ENCODE measurements at regions not wholly inside any gene's neighbourhood (a gene's known extent, or its start where the extent isn't known, plus 50 kb on each side); places are given as distances from the start of the nearest gene placed in this dataset.

DNA sequence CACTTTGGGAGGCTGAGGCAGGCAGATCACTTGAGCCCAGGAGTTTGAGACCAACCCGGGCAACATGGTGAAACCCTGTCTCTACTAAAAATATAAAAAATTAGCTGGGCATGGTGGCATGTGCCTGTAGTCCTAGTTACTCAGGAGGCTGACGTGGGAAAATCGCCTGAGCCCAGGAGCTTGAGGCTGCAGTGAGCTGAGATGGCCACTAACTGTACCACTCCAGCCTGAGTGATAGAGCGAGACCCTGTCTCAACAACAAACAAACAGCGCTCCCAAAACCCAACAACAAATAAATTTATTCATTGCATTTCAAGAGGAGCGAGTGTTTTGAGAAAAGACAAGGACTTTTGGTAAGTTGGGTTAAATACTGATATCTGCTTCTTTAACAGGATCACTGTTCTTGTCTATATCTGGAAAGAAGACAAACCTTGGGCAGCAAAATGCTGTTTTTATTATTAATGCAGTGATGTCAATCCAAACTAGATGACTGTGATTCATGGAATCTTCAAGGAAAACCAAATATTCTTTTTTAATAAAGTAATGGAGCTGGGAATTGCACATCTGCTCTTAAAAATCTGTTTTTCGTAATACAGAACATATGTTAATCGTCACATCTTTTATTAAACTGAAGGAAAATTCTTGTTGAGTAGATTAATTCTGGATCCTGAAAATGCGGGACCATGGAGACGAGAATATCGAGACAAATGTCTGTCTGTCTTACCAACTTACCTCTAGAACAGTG, 90.8 kb upstream of the LIMCH1 start:
- DNase-seq (ENCODE audit: extremely low spot score), result no peak
- no peak overlapping the region for H3K4me3 ChIP-seq
- 87% methylated on average over 11 of the region's 11 CpGs for WGBS
- no peaks in the 10 kb centered on the region for H3K27me3 ChIP-seq
- peaks cover 10 to 40% (median 31%) of the 10 kb centered on the region in 4 donors for H3K4me1 ChIP-seq
- TF ChIP-seq POLR2AphosphoS5 (IDR thresholded peaks at IDR 0.05) (no peak), POLR2A (IDR thresholded peaks at IDR 0.05; ENCODE audit: low read depth) (no peak), EP300 (IDR thresholded peaks at IDR 0.05) (no peak)
- TF ChIP-seq, protein P1, sequence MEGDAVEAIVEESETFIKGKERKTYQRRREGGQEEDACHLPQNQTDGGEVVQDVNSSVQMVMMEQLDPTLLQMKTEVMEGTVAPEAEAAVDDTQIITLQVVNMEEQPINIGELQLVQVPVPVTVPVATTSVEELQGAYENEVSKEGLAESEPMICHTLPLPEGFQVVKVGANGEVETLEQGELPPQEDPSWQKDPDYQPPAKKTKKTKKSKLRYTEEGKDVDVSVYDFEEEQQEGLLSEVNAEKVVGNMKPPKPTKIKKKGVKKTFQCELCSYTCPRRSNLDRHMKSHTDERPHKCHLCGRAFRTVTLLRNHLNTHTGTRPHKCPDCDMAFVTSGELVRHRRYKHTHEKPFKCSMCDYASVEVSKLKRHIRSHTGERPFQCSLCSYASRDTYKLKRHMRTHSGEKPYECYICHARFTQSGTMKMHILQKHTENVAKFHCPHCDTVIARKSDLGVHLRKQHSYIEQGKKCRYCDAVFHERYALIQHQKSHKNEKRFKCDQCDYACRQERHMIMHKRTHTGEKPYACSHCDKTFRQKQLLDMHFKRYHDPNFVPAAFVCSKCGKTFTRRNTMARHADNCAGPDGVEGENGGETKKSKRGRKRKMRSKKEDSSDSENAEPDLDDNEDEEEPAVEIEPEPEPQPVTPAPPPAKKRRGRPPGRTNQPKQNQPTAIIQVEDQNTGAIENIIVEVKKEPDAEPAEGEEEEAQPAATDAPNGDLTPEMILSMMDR (IDR thresholded peaks at IDR 0.05), result no peak
- H3K9me3 ChIP-seq, result no peaks in the 10 kb centered on the region
- intact Hi-C loops (cut with DNase I), result no loop called here
- no peak overlapping the region for H3K27ac ChIP-seq (replicated peaks in 1 of 4)
- H3K36me3 ChIP-seq, result no peaks in the 10 kb centered on the region

DNA sequence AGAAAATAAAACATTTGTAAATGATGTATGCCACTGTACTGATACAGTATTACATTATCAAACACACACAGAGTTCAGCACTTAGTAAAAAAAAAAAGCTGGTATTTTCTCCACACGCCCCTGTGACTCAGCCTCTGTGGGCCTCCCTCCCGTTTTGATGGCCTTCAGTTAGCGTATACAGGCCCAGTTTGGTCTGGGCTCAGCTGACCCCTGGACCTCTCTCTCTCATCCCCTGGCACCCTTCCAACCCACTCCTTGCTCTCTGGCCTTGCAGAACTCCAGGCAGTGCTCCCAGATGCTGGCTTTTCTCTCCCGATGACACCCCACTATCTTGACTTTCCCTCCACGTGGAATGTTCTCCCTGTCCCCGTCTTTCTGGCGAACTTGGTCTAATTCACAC, 89.0 kb upstream of the LIMCH1 start:
- DNase-seq (ENCODE audit: extremely low spot score), result no peak
- Histone ChIP-seq H3K9me3 (no peaks in the 10 kb centered on the region), H3K36me3 (no peaks in the 10 kb centered on the region), H3K4me3 (no peak overlapping the region), H3K27me3 (no peaks in the 10 kb centered on the region), H3K4me1 (peaks cover 7 to 28% (median 21%) of the 10 kb centered on the region in 4 donors), H3K27ac (replicated peaks in 1 of 4) (no peak overlapping the region)
- TF ChIP-seq EP300 (IDR thresholded peaks at IDR 0.05) (no peak), POLR2AphosphoS5 (IDR thresholded peaks at IDR 0.05) (no peak)
- 66% methylated on average over 7 of the region's 7 CpGs for WGBS
- intact Hi-C loops (cut with DNase I), result no loop called here

DNA sequence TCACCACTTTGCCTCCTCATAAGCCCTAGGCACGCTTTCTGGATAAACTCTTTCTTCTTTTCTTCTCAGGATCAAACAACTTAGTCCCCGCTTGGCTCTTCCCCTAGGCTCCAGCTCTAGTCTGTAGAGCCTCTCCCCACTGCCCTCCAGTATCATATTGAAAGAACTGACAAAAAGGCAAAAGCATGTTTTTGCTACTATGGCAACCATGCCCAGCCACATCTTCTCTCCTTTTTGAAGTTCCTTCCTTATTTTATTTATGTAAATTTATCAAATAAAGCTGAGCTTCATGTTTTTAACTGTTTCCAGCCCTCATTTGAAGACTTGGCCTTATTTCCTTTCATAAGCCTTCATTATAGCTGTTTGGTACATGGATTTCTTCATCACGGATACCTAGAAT, 86.0 kb upstream of the LIMCH1 start:
- WGBS, result 96% methylated on average over 3 of the region's 3 CpGs
- H3K9me3 ChIP-seq, result no peaks in the 10 kb centered on the region
- no peaks in the 10 kb centered on the region for H3K27me3 ChIP-seq
- H3K27ac ChIP-seq (replicated peaks in 1 of 4), result no peak overlapping the region
- H3K4me3 ChIP-seq, result no peak overlapping the region
- no peak for DNase-seq (ENCODE audit: extremely low spot score)
- peaks cover 13 to 36% (median 28%) of the 10 kb centered on the region in 4 donors for H3K4me1 ChIP-seq
- TF ChIP-seq POLR2A (IDR thresholded peaks at IDR 0.05; ENCODE audit: low read depth), result no peak
- no peak for TF ChIP-seq POLR2AphosphoS5 (IDR thresholded peaks at IDR 0.05)
- TF ChIP-seq, protein P1 (IDR thresholded peaks at IDR 0.05), result no peak
- TF ChIP-seq EP300 (IDR thresholded peaks at IDR 0.05), result no peak
- no peaks in the 10 kb centered on the region for H3K36me3 ChIP-seq
- intact Hi-C loops (cut with DNase I), result no loop called here

DNA sequence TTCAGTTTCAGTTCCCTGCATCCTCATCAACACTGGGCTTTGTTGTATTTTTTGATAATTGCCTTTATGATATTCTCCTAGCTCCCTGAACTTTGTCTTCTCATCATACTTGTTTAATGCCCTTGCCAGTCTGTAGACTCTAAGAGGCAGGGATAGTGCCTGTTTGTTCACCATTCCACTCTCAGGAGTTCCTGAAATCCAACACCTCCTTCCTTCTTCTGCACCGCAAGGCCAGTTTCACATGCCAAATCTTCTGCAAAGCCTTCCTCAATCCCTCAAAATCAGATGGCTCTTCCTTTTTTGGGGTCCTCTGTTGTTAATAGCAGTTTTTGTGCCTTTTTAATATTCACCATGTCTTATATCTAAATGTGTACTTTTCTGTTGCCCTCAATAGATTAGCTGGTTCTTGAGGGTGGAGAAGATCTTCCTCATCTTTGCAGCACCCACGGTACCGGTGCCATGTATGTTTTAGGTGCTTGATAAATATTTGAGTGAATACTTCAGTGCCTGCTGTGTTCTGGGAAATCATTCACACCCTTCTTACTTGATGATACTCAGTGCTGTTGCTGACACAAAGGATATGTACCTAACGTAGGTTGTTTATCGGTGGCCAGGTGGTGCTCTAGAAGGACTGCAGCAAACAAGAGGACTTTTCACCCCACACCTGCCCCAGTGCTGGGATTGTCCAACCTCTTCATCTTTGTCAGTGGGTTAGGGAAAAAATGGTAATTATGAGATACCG, 85.3 kb upstream of the LIMCH1 start:
- WGBS, result 82% methylated on average over 6 of the region's 6 CpGs
- intact Hi-C loops (cut with DNase I), result no loop called here
- TF ChIP-seq, protein P1 (IDR thresholded peaks at IDR 0.05), result no peak
- TF ChIP-seq POLR2AphosphoS5 (IDR thresholded peaks at IDR 0.05) (no peak), POLR2A (IDR thresholded peaks at IDR 0.05; ENCODE audit: low read depth) (no peak), EP300 (IDR thresholded peaks at IDR 0.05) (no peak)
- Histone ChIP-seq H3K36me3 (no peaks in the 10 kb centered on the region), H3K9me3 (no peaks in the 10 kb centered on the region), H3K27me3 (no peaks in the 10 kb centered on the region), H3K4me3 (no peak overlapping the region), H3K4me1 (peaks cover 13 to 36% (median 28%) of the 10 kb centered on the region in 4 donors), H3K27ac (replicated peaks in 1 of 4) (no peak overlapping the region)
- no peak for DNase-seq (ENCODE audit: extremely low spot score)

DNA sequence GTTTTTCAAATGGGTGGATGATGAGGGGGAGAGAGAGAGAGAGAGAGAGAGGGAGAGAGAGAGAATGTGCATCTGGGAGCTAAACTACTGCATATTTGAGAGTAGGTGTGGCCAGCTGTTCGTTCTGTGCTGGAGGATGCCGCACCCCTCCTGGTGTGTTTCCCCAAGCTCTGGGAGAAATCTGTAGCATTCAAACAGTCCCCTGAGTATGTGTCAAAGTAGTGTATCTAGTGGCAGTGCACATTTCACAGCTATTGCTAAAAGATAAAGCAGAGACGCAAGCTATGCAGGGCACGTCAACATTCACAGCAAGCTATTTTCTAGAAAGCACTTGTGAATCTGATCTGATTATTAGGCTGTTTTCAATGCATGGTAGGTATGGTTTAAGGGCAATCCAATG, 83.5 kb upstream of the LIMCH1 start:
- intact Hi-C loops (cut with DNase I), result no loop called here
- Histone ChIP-seq H3K4me1 (peaks cover 18 to 26% (median 21%) of the 10 kb centered on the region in 4 donors), H3K9me3 (no peaks in the 10 kb centered on the region), H3K4me3 (no peak overlapping the region), H3K27me3 (no peaks in the 10 kb centered on the region), H3K36me3 (no peaks in the 10 kb centered on the region), H3K27ac (replicated peaks in 1 of 4) (no peak overlapping the region)
- TF ChIP-seq EP300 (IDR thresholded peaks at IDR 0.05), result no peak
- TF ChIP-seq, protein P1 (IDR thresholded peaks at IDR 0.05), result no peak
- TF ChIP-seq POLR2A (IDR thresholded peaks at IDR 0.05; ENCODE audit: low read depth), result no peak
- no peak for TF ChIP-seq POLR2AphosphoS5 (IDR thresholded peaks at IDR 0.05)
- WGBS, result 59% methylated on average over 4 of the region's 4 CpGs
- no peak for DNase-seq (ENCODE audit: extremely low spot score)

Data from esophagus muscularis mucosa (tissue), 4 donors.